Astrocyte (in vitro differentiated cells and primary cell): ENCODE measurements at regions not wholly inside any gene's neighbourhood (a gene's known extent, or its start where the extent isn't known, plus 50 kb on each side); places are given as distances from the start of the nearest gene placed in this dataset.

Experiments used
- EZH2 ChIP-seq: IDR thresholded peaks from 2 replicates; pipeline ENCODE4 v1.6.1; 2012; ENCODE audit warnings: mild to moderate bottlenecking, low read length, inconsistent platforms; ENCODE audit not compliant: insufficient read depth
- TF ChIP-seq, protein P1 (sequence below): IDR thresholded peaks from 2 replicates; pipeline ENCODE4 v1.5.1; 2011; ENCODE audit warnings: low read depth, mild to moderate bottlenecking, inconsistent platforms, low read length, moderate library complexity; ENCODE audit not compliant: insufficient read depth

GRCh38 chr5:34411470-34412346 lies 244.4 kb upstream of the RAI14 start:
- no peak for TF ChIP-seq EZH2
- TF ChIP-seq, protein P1, sequence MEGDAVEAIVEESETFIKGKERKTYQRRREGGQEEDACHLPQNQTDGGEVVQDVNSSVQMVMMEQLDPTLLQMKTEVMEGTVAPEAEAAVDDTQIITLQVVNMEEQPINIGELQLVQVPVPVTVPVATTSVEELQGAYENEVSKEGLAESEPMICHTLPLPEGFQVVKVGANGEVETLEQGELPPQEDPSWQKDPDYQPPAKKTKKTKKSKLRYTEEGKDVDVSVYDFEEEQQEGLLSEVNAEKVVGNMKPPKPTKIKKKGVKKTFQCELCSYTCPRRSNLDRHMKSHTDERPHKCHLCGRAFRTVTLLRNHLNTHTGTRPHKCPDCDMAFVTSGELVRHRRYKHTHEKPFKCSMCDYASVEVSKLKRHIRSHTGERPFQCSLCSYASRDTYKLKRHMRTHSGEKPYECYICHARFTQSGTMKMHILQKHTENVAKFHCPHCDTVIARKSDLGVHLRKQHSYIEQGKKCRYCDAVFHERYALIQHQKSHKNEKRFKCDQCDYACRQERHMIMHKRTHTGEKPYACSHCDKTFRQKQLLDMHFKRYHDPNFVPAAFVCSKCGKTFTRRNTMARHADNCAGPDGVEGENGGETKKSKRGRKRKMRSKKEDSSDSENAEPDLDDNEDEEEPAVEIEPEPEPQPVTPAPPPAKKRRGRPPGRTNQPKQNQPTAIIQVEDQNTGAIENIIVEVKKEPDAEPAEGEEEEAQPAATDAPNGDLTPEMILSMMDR = no peak
